ENCODE measurements at regions not wholly inside any gene's neighbourhood (a gene's known extent, or its start where the extent isn't known, plus 50 kb on each side); places are given as distances from the start of the nearest gene placed in this dataset.

DNA sequence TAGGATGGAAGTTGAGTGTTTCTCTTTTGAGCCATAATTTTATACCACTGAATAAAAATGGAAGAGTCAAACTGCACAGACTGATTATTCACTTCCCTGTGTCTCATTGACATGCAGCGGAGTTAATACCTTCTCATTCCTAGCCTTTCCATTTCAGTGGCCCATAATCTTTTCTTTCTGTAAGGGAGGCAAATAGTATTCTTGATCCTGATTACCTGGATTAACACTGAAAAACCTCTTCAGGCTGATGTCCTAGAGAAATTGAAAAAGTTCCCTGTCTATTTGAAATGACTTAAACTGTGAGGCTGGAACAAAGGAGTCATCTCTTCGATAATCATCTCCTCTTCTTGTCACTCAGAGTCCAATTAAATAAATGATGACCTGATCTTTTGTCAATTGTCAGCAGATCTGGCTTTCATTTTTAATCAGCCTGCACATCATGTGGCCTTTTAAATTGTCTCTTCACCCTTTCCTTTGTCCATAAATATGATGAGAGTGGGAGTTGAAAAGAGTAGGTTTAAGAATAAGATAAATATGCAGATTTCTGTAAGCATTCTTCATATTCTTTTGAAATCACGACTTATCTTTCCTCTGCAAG is 713.0 kb downstream of the EPM2A start:
- H3K27ac ChIP-seq = no peak overlapping the region
- no peak for DNase-seq (ENCODE audit: low spot score)
- TF ChIP-seq, protein P1, sequence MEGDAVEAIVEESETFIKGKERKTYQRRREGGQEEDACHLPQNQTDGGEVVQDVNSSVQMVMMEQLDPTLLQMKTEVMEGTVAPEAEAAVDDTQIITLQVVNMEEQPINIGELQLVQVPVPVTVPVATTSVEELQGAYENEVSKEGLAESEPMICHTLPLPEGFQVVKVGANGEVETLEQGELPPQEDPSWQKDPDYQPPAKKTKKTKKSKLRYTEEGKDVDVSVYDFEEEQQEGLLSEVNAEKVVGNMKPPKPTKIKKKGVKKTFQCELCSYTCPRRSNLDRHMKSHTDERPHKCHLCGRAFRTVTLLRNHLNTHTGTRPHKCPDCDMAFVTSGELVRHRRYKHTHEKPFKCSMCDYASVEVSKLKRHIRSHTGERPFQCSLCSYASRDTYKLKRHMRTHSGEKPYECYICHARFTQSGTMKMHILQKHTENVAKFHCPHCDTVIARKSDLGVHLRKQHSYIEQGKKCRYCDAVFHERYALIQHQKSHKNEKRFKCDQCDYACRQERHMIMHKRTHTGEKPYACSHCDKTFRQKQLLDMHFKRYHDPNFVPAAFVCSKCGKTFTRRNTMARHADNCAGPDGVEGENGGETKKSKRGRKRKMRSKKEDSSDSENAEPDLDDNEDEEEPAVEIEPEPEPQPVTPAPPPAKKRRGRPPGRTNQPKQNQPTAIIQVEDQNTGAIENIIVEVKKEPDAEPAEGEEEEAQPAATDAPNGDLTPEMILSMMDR (conservative IDR thresholded peaks at IDR 0.05; ENCODE audit: low read depth) = no peak
- ChIA-PET CTCF (no interaction called here), POLR2A (ENCODE audit: low non-redundant PET) (no interaction called here)

DNA sequence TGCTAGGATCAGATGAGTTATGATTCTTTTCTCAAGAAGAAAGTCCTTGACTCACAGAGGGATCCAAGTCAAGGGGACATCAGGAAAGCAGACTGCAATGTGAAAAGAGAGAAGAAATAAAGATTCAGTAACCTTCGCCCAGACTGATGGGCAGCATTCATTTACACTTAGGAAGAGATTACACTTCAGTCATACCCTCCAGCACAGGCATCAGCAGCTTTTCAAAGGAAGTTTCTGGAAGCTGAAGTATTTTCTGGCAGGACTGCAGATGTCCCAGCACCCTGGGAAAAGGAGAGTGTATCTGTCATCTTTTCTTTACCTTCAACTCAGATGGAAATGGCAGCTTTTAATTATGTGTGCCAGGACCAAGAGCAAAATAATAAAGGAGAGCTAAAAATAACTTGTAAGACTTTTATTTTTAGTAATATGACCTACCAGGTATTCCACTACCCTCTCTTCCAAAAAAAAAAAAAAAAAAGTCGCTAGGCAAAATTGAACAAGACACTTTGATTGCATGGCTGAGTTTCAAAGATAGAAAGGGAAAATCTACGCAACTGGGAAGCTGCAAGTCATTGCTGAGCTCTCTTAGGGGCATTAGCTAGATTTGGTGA is 712.1 kb downstream of the EPM2A start:
- ChIA-PET CTCF (interaction anchor here (0.6 to 1.0 kb wide), 2 partner anchors 18 to 438 kb away, joined by 3 read pairs; no protein-coding TSS in a partner anchor), POLR2A (ENCODE audit: low non-redundant PET) (no interaction called here)
- TF ChIP-seq, protein P1 (conservative IDR thresholded peaks at IDR 0.05; ENCODE audit: low read depth) = no peak
- H3K27ac ChIP-seq = no peak overlapping the region
- DNase-seq (ENCODE audit: low spot score) = no peak

DNA sequence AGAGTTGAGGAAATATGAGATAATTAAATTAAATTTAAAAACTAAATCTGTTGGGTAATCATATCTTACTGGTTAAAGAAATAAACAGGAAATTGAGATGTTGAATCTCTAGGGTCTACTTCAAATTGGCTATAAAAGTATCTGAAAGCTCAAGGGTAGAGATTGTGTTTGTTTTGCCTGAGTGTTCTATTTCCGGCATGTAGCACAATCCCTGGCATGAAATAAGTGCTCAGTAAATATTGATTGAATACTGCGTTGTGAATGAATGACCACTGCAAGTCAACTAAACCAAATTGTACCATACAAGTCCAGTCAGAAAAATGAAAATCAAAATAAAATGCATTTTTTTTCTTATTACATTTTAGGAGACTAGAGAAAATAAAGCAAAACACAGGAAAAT is 709.8 kb downstream of the EPM2A start:
- no peak for DNase-seq (ENCODE audit: low spot score)
- TF ChIP-seq, protein P1 (conservative IDR thresholded peaks at IDR 0.05; ENCODE audit: low read depth) = no peak
- ChIA-PET CTCF (interaction anchor here (0.7 kb wide), 1 partner anchor 1434 kb away, joined by 5 read pairs; no protein-coding TSS in a partner anchor), POLR2A (ENCODE audit: low non-redundant PET) (no interaction called here)
- no peak overlapping the region for H3K27ac ChIP-seq

DNA sequence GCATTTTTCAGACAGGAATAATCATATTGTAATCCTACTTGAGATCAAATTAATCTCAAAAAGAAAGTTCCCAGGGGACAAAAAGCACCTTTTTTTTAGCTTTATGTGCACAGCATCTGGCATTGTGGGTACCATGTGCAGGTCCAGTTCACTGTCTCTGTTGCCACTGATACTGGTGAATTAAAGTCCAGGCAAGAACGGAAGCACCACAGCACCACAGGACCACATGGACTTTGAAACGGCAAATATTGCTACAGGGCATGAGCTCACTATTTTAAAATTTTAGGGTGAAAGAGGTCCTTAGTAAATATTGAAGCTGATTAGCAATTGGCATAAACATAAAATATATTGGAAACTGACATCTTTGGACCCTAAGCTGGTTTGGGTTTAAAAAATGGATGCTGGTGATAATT is 709.0 kb downstream of the EPM2A start:
- TF ChIP-seq, protein P1 (conservative IDR thresholded peaks at IDR 0.05; ENCODE audit: low read depth) = no peak
- no peak for DNase-seq (ENCODE audit: low spot score)
- CTCF ChIA-PET = interaction anchor here (0.6 kb wide), 1 partner anchor 732 kb away, joined by 4 read pairs; no protein-coding TSS in a partner anchor
- POLR2A ChIA-PET (ENCODE audit: low non-redundant PET) = no interaction called here
- H3K27ac ChIP-seq = no peak overlapping the region

DNA sequence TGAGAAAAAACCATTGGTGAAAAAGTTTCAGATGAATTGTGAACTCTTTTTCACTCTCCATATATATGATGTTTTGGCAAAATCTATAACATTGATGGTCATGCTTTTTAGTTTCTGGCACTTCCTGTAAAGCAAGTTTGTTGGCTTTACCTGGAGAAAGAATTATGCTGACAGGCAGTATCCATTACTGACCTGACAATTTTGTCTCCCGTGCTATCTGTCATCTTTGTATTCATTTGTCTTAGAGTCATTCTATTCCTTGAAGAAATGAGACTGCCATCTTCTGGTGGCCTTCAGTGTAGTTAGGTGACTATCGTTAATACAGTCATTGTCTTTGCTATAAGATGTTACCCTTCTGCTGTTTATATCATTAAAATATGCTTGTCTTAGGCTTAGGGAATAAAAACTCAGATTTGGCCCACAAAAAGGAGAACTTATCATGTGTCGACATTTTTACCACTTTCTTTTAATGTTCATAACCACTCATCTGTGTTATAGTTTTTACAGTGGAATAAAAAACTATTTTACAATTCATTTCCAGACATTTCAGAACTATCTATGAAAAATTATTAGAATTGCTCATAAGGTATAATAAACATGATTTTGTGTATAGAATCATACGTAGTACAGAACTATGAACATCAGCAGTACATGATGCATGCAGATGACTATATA is 707.0 kb downstream of the EPM2A start:
- TF ChIP-seq, protein P1 (conservative IDR thresholded peaks at IDR 0.05; ENCODE audit: low read depth) = peak; percentile 56
- no peak overlapping the region for H3K27ac ChIP-seq
- ChIA-PET CTCF (no interaction called here), POLR2A (ENCODE audit: low non-redundant PET) (no interaction called here)
- peak; percentile 40 for DNase-seq (ENCODE audit: low spot score)

DNA sequence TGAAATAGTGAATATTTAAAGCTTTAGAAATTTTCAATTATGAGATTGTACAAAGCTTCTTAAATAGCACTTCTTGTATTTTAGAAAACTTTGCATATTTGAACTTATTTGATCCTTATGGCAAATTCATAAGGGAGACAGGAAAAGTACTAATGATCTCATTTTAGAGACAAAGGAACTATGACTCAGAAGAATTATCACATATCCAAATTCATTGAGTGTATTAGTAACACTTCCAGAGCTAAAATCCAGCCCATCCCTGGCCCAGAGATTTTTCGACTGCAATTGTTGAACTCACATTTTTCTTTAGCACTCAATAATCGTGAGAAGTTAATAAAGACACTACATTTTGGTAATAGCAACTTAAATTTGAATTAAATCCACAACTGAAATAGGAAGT is 704.3 kb downstream of the EPM2A start:
- TF ChIP-seq, protein P1 (conservative IDR thresholded peaks at IDR 0.05; ENCODE audit: low read depth) = no peak
- DNase-seq (ENCODE audit: low spot score) = no peak
- POLR2A ChIA-PET (ENCODE audit: low non-redundant PET) = no interaction called here
- H3K27ac ChIP-seq = no peak overlapping the region
- CTCF ChIA-PET = no interaction called here

All from RWPE1 (cell line).